ENCODE measurements at regions not wholly inside any gene's neighbourhood (a gene's known extent, or its start where the extent isn't known, plus 50 kb on each side); places are given as distances from the start of the nearest gene placed in this dataset.
"Not testable (repeated sequence)": the region's sequence is repeated elsewhere in the genome, so short reads cannot be mapped to it uniquely, and the experiment has no call there.

- DNase-seq = no peak
These were observed 58.6 kb upstream of the SLC38A4 start for GRCh38 chr12:46884362-46884761.

- DNase-seq = no peak
These were observed 60.8 kb upstream of the SLC38A4 start for GRCh38 chr12:46886541-46887041.

GRCh38 chr12:46887870-46888269 is 62.1 kb upstream of the SLC38A4 start:
- no peak for DNase-seq

GRCh38 chr12:46888568-46888967 is 62.8 kb upstream of the SLC38A4 start:
- no peak for DNase-seq

GRCh38 chr12:46891306-46891705 is 65.5 kb upstream of the SLC38A4 start:
- DNase-seq = no peak

GRCh38 chr12:46892034-46892705 is 66.4 kb upstream of the SLC38A4 start:
- no peak for DNase-seq

GRCh38 chr12:46892887-46893286 is 67.1 kb upstream of the SLC38A4 start:
- DNase-seq = no peak

GRCh38 chr12:46893434-46893833 is 67.6 kb upstream of the SLC38A4 start:
- no peak for DNase-seq

- DNase-seq = no peak
These were observed 69.9 kb upstream of the SLC38A4 start for GRCh38 chr12:46895726-46896125.

- DNase-seq = no peak
These were observed 70.9 kb upstream of the SLC38A4 start for GRCh38 chr12:46896680-46897079.

- no peak for DNase-seq
These were observed 72.5 kb upstream of the SLC38A4 start for GRCh38 chr12:46898152-46898931.

GRCh38 chr12:46898989-46899388 is 73.2 kb upstream of the SLC38A4 start:
- DNase-seq = no peak

- no peak for DNase-seq
These were observed 75.1 kb upstream of the SLC38A4 start for GRCh38 chr12:46900734-46901463.

GRCh38 chr12:46901464-46902205 is 75.8 kb upstream of the SLC38A4 start:
- DNase-seq = no peak

GRCh38 chr12:46903058-46903457 is 77.3 kb upstream of the SLC38A4 start:
- DNase-seq = no peak

- no peak for DNase-seq
These were observed 78.8 kb upstream of the SLC38A4 start for GRCh38 chr12:46904406-46905238.

- not testable (repeated sequence) for DNase-seq
These were observed 79.4 kb upstream of the SLC38A4 start for GRCh38 chr12:46905239-46905627.

GRCh38 chr12:46907791-46908190 is 82.0 kb upstream of the SLC38A4 start:
- DNase-seq = no peak

GRCh38 chr12:46908236-46908935 is 82.6 kb upstream of the SLC38A4 start:
- DNase-seq = no peak

- DNase-seq = no peak
These were observed 83.3 kb upstream of the SLC38A4 start for GRCh38 chr12:46908936-46909635.

GRCh38 chr12:46910830-46911229 is 85.0 kb upstream of the SLC38A4 start:
- no peak for DNase-seq

Data from activated CD8-positive, alpha-beta memory T cell treated with anti-CD3 and anti-CD28 coated beads for 24 hours (primary cell).